Kidney epithelial cell (primary cell): ENCODE measurements at regions not wholly inside any gene's neighbourhood (a gene's known extent, or its start where the extent isn't known, plus 50 kb on each side); places are given as distances from the start of the nearest gene placed in this dataset.

Source experiments
- DNase-seq: peaks from one replicate; pipeline ENCODE4 v3.0.0-alpha.2; 2010; ENCODE audit warnings: low read depth
- H3K27me3 ChIP-seq: 2 replicates; pipeline ENCODE4 v1.6.0; 2011; ENCODE audit warnings: low read length; ENCODE audit not compliant: control insufficient read depth, insufficient read depth
- H3K36me3 ChIP-seq: 2 replicates; pipeline ENCODE4 v1.5.1; 2011; ENCODE audit warnings: low read length; ENCODE audit not compliant: control insufficient read depth, insufficient read depth
- H3K4me3 ChIP-seq: 2 replicates; pipeline ENCODE4 v1.5.1; 2011; ENCODE audit warnings: low read depth, mild to moderate bottlenecking, control low read depth, low read length
- CTCF ChIP-seq: IDR thresholded peaks from 2 replicates; pipeline ENCODE4 v1.5.1; 2011; ENCODE audit warnings: mild to moderate bottlenecking, moderate library complexity, low read length, control low read depth, inconsistent platforms; ENCODE audit not compliant: insufficient read depth, poor library complexity, severe bottlenecking

GRCh38 chr12:90593596-90594295 lies 361.2 kb downstream of the CCER1 start:
- Histone ChIP-seq H3K4me3 (no peak overlapping the region), H3K27me3 (no peaks in the 10 kb centered on the region), H3K36me3 (no peaks in the 10 kb centered on the region)
- DNase-seq = no peak
- TF ChIP-seq CTCF = no peak

GRCh38 chr12:90589956-90590355 lies 365.0 kb downstream of the CCER1 start:
- Histone ChIP-seq H3K4me3 (no peak overlapping the region), H3K27me3 (no peaks in the 10 kb centered on the region), H3K36me3 (no peaks in the 10 kb centered on the region)
- DNase-seq = no peak
- no peak for TF ChIP-seq CTCF

GRCh38 chr12:90585640-90586304 lies 369.2 kb downstream of the CCER1 start:
- DNase-seq = no peak
- Histone ChIP-seq H3K4me3 (no peak overlapping the region), H3K36me3 (no peaks in the 10 kb centered on the region), H3K27me3 (no peaks in the 10 kb centered on the region)
- TF ChIP-seq CTCF = no peak

GRCh38 chr12:90576707-90577106 lies 378.3 kb downstream of the CCER1 start:
- no peak for TF ChIP-seq CTCF
- DNase-seq = no peak

GRCh38 chr12:90575995-90576394 lies 379.0 kb downstream of the CCER1 start:
- no peaks in the 10 kb centered on the region for H3K27me3 ChIP-seq
- H3K4me3 ChIP-seq = no peak overlapping the region
- TF ChIP-seq CTCF = no peak
- DNase-seq = no peak
- H3K36me3 ChIP-seq = no peaks in the 10 kb centered on the region

More at GRCh38 chr12:90576707-90577106, 378.3 kb downstream of the CCER1 start:
- H3K36me3 ChIP-seq = no peaks in the 10 kb centered on the region
- no peaks in the 10 kb centered on the region for H3K27me3 ChIP-seq
- H3K4me3 ChIP-seq = no peak overlapping the region

DNA sequence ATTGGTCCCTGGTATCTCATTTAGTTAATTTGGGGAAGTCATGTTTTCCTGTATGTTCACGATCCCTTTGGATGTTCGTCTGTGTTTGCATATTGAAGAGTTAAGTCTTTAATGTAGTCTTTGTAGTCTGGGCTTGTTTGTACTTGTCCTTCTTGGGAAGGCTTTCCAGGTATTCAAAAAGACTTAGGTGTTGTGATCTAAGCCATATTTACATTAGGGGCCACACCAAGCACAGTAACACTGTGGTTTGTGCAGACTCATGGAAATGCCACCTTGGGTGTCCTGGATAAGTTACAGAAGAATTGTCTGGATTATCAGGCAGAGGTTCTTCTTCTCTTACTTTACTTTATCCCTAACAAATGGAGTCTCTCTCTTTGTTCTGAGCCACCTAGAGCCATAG lies 380.3 kb downstream of the CCER1 start:
- Histone ChIP-seq H3K4me3 (no peak overlapping the region), H3K27me3 (no peaks in the 10 kb centered on the region), H3K36me3 (no peaks in the 10 kb centered on the region)
- DNase-seq = no peak
- no peak for TF ChIP-seq CTCF
